Lung (tissue), 11 donors: ENCODE measurements at regions not wholly inside any gene's neighbourhood (a gene's known extent, or its start where the extent isn't known, plus 50 kb on each side); places are given as distances from the start of the nearest gene placed in this dataset.

Experiments
- ATAC-seq: fragments of 200-7000 bp; cut with Tn5 transposase; one replicate; pipeline ENCODE4 v1.9.1; 2020; ENCODE audit warnings: moderate number of reproducible peaks; ENCODE audit not compliant: insufficient read depth, low FRiP score
- DNase-seq, 3 donors: peaks; one replicate each; pipeline ENCODE4 v3.0.0-alpha.2; 2013 to 2017
- H3K27ac ChIP-seq, 2 donors: one replicate each; pipeline ENCODE4 v1.5.1; 2013; ENCODE audit warnings: mild to moderate bottlenecking in 2 of 2, moderate library complexity in 2 of 2, control low read depth in 1 of 2, inconsistent platforms in 1 of 2, low read depth in 1 of 2, low read length in 1 of 2
- H3K27me3 ChIP-seq, 3 donors: one replicate each; pipeline ENCODE4 v1.5.1; 2013; ENCODE audit warnings: low read length in 2 of 3; ENCODE audit not compliant: control insufficient read depth in 3 of 3, insufficient read depth in 3 of 3
- H3K36me3 ChIP-seq, 4 donors: one replicate each; pipeline ENCODE4 v1.5.1; 2013; ENCODE audit warnings: low read length in 4 of 4, mild to moderate bottlenecking in 1 of 4, moderate library complexity in 1 of 4; ENCODE audit not compliant: control insufficient read depth in 4 of 4, insufficient read depth in 4 of 4
- H3K4me1 ChIP-seq, 5 donors: one replicate each; pipeline ENCODE4 v1.5.1; 2013; ENCODE audit warnings: low read length in 5 of 5, mild to moderate bottlenecking in 2 of 5, moderate library complexity in 1 of 5; ENCODE audit not compliant: control insufficient read depth in 5 of 5, insufficient read depth in 5 of 5
- H3K4me3 ChIP-seq: one replicate; pipeline ENCODE4 v1.5.1; 2013; ENCODE audit warnings: mild to moderate bottlenecking, control low read depth, moderate library complexity
- H3K9ac ChIP-seq, 2 donors: one replicate each; pipeline ENCODE4 v1.5.1; 2013; ENCODE audit warnings: low read length in 2 of 2, control low read depth in 1 of 2; ENCODE audit not compliant: insufficient read depth in 1 of 2
- H3K9me3 ChIP-seq, 4 donors: one replicate each; pipeline ENCODE4 v1.5.1; 2013; ENCODE audit warnings: low read length in 3 of 4, mild to moderate bottlenecking in 1 of 4, moderate library complexity in 1 of 4; ENCODE audit not compliant: control insufficient read depth in 4 of 4, insufficient read depth in 3 of 4
- CTCF ChIP-seq: IDR thresholded peaks from 2 replicates; pipeline ENCODE4 v1.5.1; 2012; ENCODE audit warnings: mild to moderate bottlenecking; ENCODE audit errors: control extremely low read depth, extremely low read depth
- WGBS, 2 donors: extraction: QIAGEN DNeasy Blood & Tissue Kit; methylation state at CpG; one replicate each; pipeline ENCODE4 v1.1.7; 2013; 5-methylcytosine and 5-hydroxymethylcytosine counted together
- donor health status: control.
- donor health status: control.
- donor health status: Bipolar disorder and iron deficiency.
- donor health status: healthy.
- donor health status: DM: yes; HTN: yes; CAD: no.

DNA sequence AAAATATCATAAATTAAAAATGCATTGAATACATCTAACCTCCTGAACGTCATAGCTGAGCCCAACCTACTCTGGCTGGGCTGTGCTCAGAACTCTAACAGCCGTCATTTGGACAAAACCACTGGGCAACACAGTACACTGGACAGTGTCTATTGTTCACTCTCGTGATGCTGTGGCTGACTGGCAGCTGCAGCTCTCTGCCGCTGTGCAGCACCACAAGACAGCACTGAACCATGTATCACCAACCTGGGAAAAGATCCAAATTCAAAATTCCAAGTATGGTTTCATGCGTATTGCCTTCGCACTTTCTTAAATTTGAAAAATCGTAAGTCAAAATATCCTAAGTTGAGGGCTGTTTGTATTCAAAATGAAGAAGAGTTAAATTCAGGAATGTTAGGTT, 145.1 kb upstream of the CNTN4 start:
- DNase-seq: no peak

GRCh38 chr3:1954632-1955031, 144.0 kb upstream of the CNTN4 start:
- Histone ChIP-seq H3K27ac (no peak overlapping the region), H3K36me3 (no peaks in the 10 kb centered on the region), H3K9me3 (peaks cover 0 to 2% (median 0%) of the 10 kb centered on the region in 4 donors), H3K9ac (no peak overlapping the region), H3K4me1 (no peaks in the 10 kb centered on the region), H3K4me3 (no peak overlapping the region), H3K27me3 (no peaks in the 10 kb centered on the region)
- ATAC-seq (no peak), DNase-seq (no peak)
- TF ChIP-seq CTCF: no peak

More for the DNA sequence above, 145.1 kb upstream of the CNTN4 start:
- no peak for TF ChIP-seq CTCF
- H3K4me1 ChIP-seq: no peaks in the 10 kb centered on the region
- H3K9ac ChIP-seq: no peak overlapping the region
- no peak overlapping the region for H3K4me3 ChIP-seq
- H3K9me3 ChIP-seq: peaks cover 0 to 2% (median 0%) of the 10 kb centered on the region in 4 donors
- H3K36me3 ChIP-seq: no peaks in the 10 kb centered on the region
- 84 to 86% methylated on average over 7 of the region's 7 CpGs for WGBS, 2 donors
- ATAC-seq: no peak
- H3K27me3 ChIP-seq: no peaks in the 10 kb centered on the region
- no peak overlapping the region for H3K27ac ChIP-seq

DNA sequence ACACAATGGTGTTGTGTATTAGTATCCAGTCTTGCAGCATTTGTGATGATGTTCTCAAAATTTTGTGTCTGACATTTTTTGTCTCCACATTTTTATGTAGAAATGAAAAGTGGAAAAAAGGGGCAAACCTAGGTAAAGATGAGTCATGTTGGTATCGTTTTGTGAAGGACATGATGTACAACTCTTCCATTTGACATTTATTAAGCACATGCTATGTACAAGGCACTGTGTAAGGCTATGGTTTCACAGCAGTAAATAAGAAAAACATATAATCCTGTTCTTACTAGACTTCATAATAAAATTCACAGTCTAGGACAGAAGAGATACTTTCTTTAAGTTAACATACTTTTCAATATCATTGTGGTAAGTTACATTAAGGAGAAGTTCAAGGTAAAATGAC, 143.5 kb upstream of the CNTN4 start:
- DNase-seq: no peak
- Histone ChIP-seq H3K9ac (no peak overlapping the region), H3K4me3 (no peak overlapping the region), H3K27me3 (no peaks in the 10 kb centered on the region), H3K36me3 (no peaks in the 10 kb centered on the region), H3K9me3 (peaks cover 0 to 2% (median 0%) of the 10 kb centered on the region in 4 donors), H3K4me1 (no peaks in the 10 kb centered on the region), H3K27ac (no peak overlapping the region)
- TF ChIP-seq CTCF: no peak
- ATAC-seq: no peak
- 59 to 77% methylated on average over 1 of the region's 1 CpG for WGBS, 2 donors

- no peak for DNase-seq
Measured at GRCh38 chr3:1955750-1956149, 142.9 kb upstream of the CNTN4 start.

More at GRCh38 chr3:1955750-1956149, 142.9 kb upstream of the CNTN4 start:
- H3K27ac ChIP-seq: no peak overlapping the region
- no peak for ATAC-seq
- no peaks in the 10 kb centered on the region for H3K36me3 ChIP-seq
- no peak overlapping the region for H3K9ac ChIP-seq
- no peaks in the 10 kb centered on the region for H3K4me1 ChIP-seq
- peaks cover 0 to 2% (median 0%) of the 10 kb centered on the region in 4 donors for H3K9me3 ChIP-seq
- TF ChIP-seq CTCF: no peak
- no peak overlapping the region for H3K4me3 ChIP-seq
- H3K27me3 ChIP-seq: no peaks in the 10 kb centered on the region
- 84 to 88% methylated on average over 3 of the region's 3 CpGs for WGBS, 2 donors
